ENCODE measurements at regions not wholly inside any gene's neighbourhood (a gene's known extent, or its start where the extent isn't known, plus 50 kb on each side); places are given as distances from the start of the nearest gene placed in this dataset.

DNA sequence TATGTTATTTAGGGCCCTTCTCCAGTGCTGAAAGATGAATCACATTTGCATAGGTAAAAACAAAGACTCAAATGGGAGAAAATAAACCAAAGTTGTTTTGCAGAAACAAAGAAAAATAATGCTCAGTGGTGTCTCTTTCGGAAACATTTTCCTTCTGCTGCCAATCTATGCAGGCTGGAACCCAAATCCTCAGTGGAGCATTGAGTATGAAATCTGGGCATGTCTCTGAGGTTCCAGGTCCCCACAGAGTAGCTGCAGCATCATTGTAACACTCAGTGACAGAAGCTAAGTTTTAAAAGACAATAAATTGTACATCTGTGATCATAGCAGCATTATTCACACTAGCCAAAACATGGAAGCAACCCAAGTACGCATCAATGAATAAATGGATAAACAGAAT lies 303.6 kb downstream of the FBXW7 start:
- TF ChIP-seq REST (IDR thresholded peaks at IDR 0.05; ENCODE audit: insufficient read depth in 1 of 2, low read depth in 2 of 2, low read length in 2 of 2), result no peak
- no peak for TF ChIP-seq POLR2AphosphoS5 (IDR thresholded peaks at IDR 0.05; ENCODE audit: low read depth, low read length)
- TF ChIP-seq TAF1 (IDR thresholded peaks at IDR 0.05; ENCODE audit: borderline replicate concordance, insufficient read depth, low read length), result no peak

Data from PFSK-1 (cell line).